H1 (cell line): ENCODE measurements at regions not wholly inside any gene's neighbourhood (a gene's known extent, or its start where the extent isn't known, plus 50 kb on each side); places are given as distances from the start of the nearest gene placed in this dataset.

Source experiments
- ASH2L ChIP-seq: fragments of 200-600, 300-600 bp; sonication (generic); IDR thresholded peaks from one replicate; pipeline ENCODE4 v1.7.1; 2017; ENCODE audit warnings: low read length
- JUND ChIP-seq: IDR thresholded peaks from 2 replicates; pipeline ENCODE4 v1.6.1; 2011; ENCODE audit warnings: mild to moderate bottlenecking, improper control_type of control experiment, low read length
- KDM4A ChIP-seq: IDR thresholded peaks from one replicate; pipeline ENCODE4 v1.7.1; 2012; ENCODE audit warnings: low read depth, mild to moderate bottlenecking, moderate library complexity, low read length, inconsistent platforms; ENCODE audit not compliant: severe bottlenecking
- RAD21 ChIP-seq, 2 experiments: IDR thresholded peaks in 1 of 2; conservative IDR thresholded peaks in 1 of 2; 2 replicates each; pipeline ENCODE4 v1.6.1; 2011; ENCODE audit warnings: low read depth in 2 of 2, low read length in 2 of 2, improper control_type of control experiment in 1 of 2, inconsistent platforms in 1 of 2, mild to moderate bottlenecking in 1 of 2, moderate library complexity in 1 of 2

DNA sequence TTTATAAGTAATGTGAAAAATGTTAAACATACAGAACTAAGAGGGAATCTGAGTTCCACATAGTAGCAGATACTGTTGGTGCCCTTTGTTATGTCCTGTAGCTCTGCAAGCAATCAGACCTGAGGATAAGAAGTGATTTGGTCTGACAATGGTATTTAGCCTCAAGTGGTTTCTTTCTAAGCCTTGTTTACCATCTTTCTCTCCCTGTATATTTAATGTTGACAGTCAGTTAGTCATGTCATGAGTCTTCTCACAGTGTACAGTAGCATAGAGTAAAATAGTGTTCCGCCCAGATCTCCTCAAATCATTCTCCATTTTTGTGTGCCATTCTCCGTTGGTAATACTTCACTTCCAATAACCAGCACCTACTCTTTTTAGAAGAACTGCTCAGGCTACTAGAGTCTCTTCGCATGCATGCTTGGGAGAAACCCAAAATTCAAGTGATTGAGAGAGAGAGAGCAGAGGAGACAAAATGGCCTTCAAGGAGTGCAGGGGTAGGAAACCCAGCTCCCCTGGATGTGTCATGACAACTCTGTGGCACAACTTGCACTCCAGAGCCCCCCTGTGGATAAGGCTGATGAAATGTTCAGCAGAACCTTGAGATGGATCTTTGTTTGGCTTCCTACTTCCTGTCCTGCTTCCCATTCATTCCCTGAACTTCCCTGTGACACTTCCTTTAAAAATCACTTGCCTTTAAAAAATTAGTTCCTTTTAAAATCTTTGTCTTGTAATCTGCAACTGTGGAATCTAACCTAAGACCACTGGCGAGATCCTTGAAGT, 129.2 kb upstream of the FST start (continued):
- TF ChIP-seq RAD21 (IDR thresholded peaks at IDR 0.05 in 1 of 2, conservative IDR thresholded peaks at IDR 0.05 in 1 of 2; ENCODE audit: low read depth in 2 of 2, low read length in 2 of 2) (no peak), KDM4A (no peak), ASH2L (no peak), JUND (no peak)
